GM12878 (cell line): ENCODE measurements at regions not wholly inside any gene's neighbourhood (a gene's known extent, or its start where the extent isn't known, plus 50 kb on each side); places are given as distances from the start of the nearest gene placed in this dataset.

Experiments used
- ATAC-seq: fragments of 200-7000 bp; cut with Tn5 transposase; 3 replicates; pipeline ENCODE4 v1.9.1; 2020; ENCODE audit warnings: mild to moderate bottlenecking, moderate library complexity
- BruUV-seq: library from RNA; stranded (reverse); fragments of 400-500 nt; replicated peaks from 2 replicates; lab custom pipeline; 2021; lab: Mats Ljungman, UMichigan
- CTCF ChIA-PET: fragments of 300-600 bp; sonication (Branson Sonifier 250); formaldehyde crosslinking; extraction: SDS; loops from one replicate; lab custom pipeline; 2021; ENCODE audit warnings: inconsistent platforms; lab: Yijun Ruan, JAX
- POLR2A ChIA-PET: fragments of 350-600 bp; formaldehyde crosslinking; extraction: SDS; loops from one replicate; lab custom pipeline; 2021; ENCODE audit warnings: inconsistent platforms; lab: Charles Lee
- RAD21 ChIA-PET: fragments of 300-600 bp; sonication (Branson Sonifier 250); formaldehyde crosslinking; loops from one replicate; lab custom pipeline; 2023; ENCODE audit warnings: antibody characterized with exemption; ENCODE audit not compliant: unreplicated experiment; lab: Charles Lee
- SMC1A ChIA-PET: fragments of 300-600 bp; sonication (Branson Sonifier 250); formaldehyde crosslinking; loops from one replicate; lab custom pipeline; 2023; ENCODE audit not compliant: unreplicated experiment, uncharacterized antibody; lab: Charles Lee
- DNase-seq: peaks from one replicate; pipeline ENCODE4 v3.0.0-alpha.2; 2011; ENCODE audit warnings: low read depth, low spot score
- FAIRE-seq: peaks from 3 replicates; lab custom pipeline; 2011; peaks lifted over from hg19 to GRCh38; lab: Jason Lieb, UNC
- H2AFZ ChIP-seq: 2 replicates; pipeline ENCODE4 v1.6.0; 2011; ENCODE audit warnings: low read depth, low read length, control low read depth; ENCODE audit not compliant: control insufficient read depth
- H3K27ac ChIP-seq: 2 replicates; pipeline ENCODE4 v1.5.1; 2011; ENCODE audit warnings: control low read depth; ENCODE audit not compliant: control insufficient read depth, insufficient read depth
- H3K27me3 ChIP-seq, 2 experiments: replicated peaks in 1 of 2; 2 replicates each; pipeline versions ENCODE4 v1.6.0 to v1.6.1; 2011; ENCODE audit warnings: low read length in 1 of 2; ENCODE audit not compliant: control insufficient read depth in 2 of 2, insufficient read depth in 2 of 2
- H3K36me3 ChIP-seq, 2 experiments: 2 replicates each; pipeline ENCODE4 v1.5.1; 2011; ENCODE audit warnings: low read length in 1 of 2; ENCODE audit not compliant: control insufficient read depth in 2 of 2, insufficient read depth in 2 of 2
- H3K4me1 ChIP-seq: 2 replicates; pipeline ENCODE4 v1.6.1; 2011; ENCODE audit warnings: mild to moderate bottlenecking, low read length, moderate library complexity, mixed read lengths; ENCODE audit not compliant: control insufficient read depth, insufficient read depth
- H3K4me2 ChIP-seq: 2 replicates; pipeline ENCODE4 v1.6.0; 2011; ENCODE audit warnings: control low read depth; ENCODE audit not compliant: control insufficient read depth, insufficient read depth
- H3K4me3 ChIP-seq: fragments of 200-600 bp; sonication (generic); 2 replicates; pipeline ENCODE4 v1.5.1; 2016
- H3K79me2 ChIP-seq: 2 replicates; pipeline ENCODE4 v1.6.0; 2011; ENCODE audit warnings: low read length; ENCODE audit not compliant: control insufficient read depth, insufficient read depth
- H3K9ac ChIP-seq: 2 replicates; pipeline ENCODE4 v1.8.0; 2011; ENCODE audit warnings: low read length, control low read depth, mixed read lengths; ENCODE audit not compliant: control insufficient read depth, insufficient read depth
- H3K9me3 ChIP-seq: replicated peaks from 3 replicates; pipeline ENCODE4 v1.5.1; 2011; ENCODE audit warnings: mild to moderate bottlenecking, low read length; ENCODE audit not compliant: control insufficient read depth, insufficient read depth
- H4K20me1 ChIP-seq: 2 replicates; pipeline ENCODE4 v1.6.0; 2011; ENCODE audit not compliant: control insufficient read depth, insufficient read depth
- ASH2L ChIP-seq: fragments of 300-600, 200-600 bp; sonication (generic); IDR thresholded peaks from 2 replicates; pipeline ENCODE4 v1.6.1; 2017; ENCODE audit warnings: low read depth, mild to moderate bottlenecking, borderline replicate concordance
- ATF3 ChIP-seq: IDR thresholded peaks from 2 replicates; pipeline ENCODE4 v1.6.1; 2011; ENCODE audit warnings: low read depth, mild to moderate bottlenecking, low read length, moderate library complexity, borderline replicate concordance; ENCODE audit errors: extremely low read depth
- CUX1 ChIP-seq: IDR thresholded peaks from 2 replicates; pipeline ENCODE4 v1.6.1; 2012; ENCODE audit warnings: improper control_type of control experiment, low read depth, low read length; ENCODE audit not compliant: insufficient replicate concordance
- FOXM1 ChIP-seq: IDR thresholded peaks from 2 replicates; pipeline ENCODE4 v1.6.1; 2012; ENCODE audit warnings: low read depth, mild to moderate bottlenecking, inconsistent platforms, low read length, moderate library complexity
- GABPA ChIP-seq: IDR thresholded peaks from 2 replicates; pipeline ENCODE4 v1.6.1; 2014; ENCODE audit warnings: antibody characterized with exemption, low read depth, mild to moderate bottlenecking, inconsistent platforms
- NFYB ChIP-seq: IDR thresholded peaks from 2 replicates; pipeline ENCODE4 v1.6.1; 2011; ENCODE audit warnings: low read depth, mild to moderate bottlenecking, low read length, improper control_type of control experiment, moderate library complexity; ENCODE audit not compliant: insufficient read depth
- NR2F1 ChIP-seq: fragments of 450-650 bp; conservative IDR thresholded peaks from 2 replicates; pipeline ENCODE4 v1.6.1; 2017; ENCODE audit warnings: mild to moderate bottlenecking
- SMC3 ChIP-seq: IDR thresholded peaks from 2 replicates; pipeline ENCODE4 v1.6.1; 2011; ENCODE audit warnings: low read length, improper control_type of control experiment, borderline replicate concordance
- SUPT20H ChIP-seq: IDR thresholded peaks from 2 replicates; pipeline ENCODE4 v1.6.1; 2011; ENCODE audit warnings: low read depth, mild to moderate bottlenecking, low read length, moderate library complexity, borderline replicate concordance; ENCODE audit not compliant: control insufficient read depth
- ZNF274 ChIP-seq: IDR thresholded peaks from one replicate; pipeline ENCODE4 v1.8.0; 2011; ENCODE audit not compliant: insufficient read length, insufficient read depth
- ZSCAN29 ChIP-seq: fragments of 450-650 bp; IDR thresholded peaks from 2 replicates; pipeline ENCODE4 v1.6.1; 2017; ENCODE audit warnings: mild to moderate bottlenecking, moderate library complexity
- WGBS: methylation state at CpG from one replicate; pipeline ENCODE4 v1.1.6; 2016; ENCODE audit warnings: low lambda C conversion rate; ENCODE audit not compliant: insufficient replicate concordance, insufficient coverage; ENCODE audit errors: missing lambda C conversion rate; 5-methylcytosine and 5-hydroxymethylcytosine counted together
- in situ Hi-C: fragments of 300-500 bp; cut with MboI; formaldehyde crosslinking; loops from 9 replicates; pipeline ENCODE4 v1.14.3; 2018; ENCODE audit warnings: mixed read lengths
- intact Hi-C: fragments of 100-400 bp; cut with micrococcal nuclease; formaldehyde crosslinking; loops from one replicate; pipeline ENCODE4 v1.14.2; 2022; ENCODE audit not compliant: unreplicated experiment
- TF ChIP-seq, protein P1 (sequence below): fragments of 450-650 bp; IDR thresholded peaks from 2 replicates; pipeline ENCODE4 v1.6.1; 2017; ENCODE audit warnings: antibody characterized with exemption, mild to moderate bottlenecking, moderate library complexity
- TF ChIP-seq, protein P2 (sequence below): fragments of 450-650 bp; conservative IDR thresholded peaks from 2 replicates; pipeline ENCODE4 v1.6.1; 2017; ENCODE audit warnings: mild to moderate bottlenecking, moderate library complexity

DNA sequence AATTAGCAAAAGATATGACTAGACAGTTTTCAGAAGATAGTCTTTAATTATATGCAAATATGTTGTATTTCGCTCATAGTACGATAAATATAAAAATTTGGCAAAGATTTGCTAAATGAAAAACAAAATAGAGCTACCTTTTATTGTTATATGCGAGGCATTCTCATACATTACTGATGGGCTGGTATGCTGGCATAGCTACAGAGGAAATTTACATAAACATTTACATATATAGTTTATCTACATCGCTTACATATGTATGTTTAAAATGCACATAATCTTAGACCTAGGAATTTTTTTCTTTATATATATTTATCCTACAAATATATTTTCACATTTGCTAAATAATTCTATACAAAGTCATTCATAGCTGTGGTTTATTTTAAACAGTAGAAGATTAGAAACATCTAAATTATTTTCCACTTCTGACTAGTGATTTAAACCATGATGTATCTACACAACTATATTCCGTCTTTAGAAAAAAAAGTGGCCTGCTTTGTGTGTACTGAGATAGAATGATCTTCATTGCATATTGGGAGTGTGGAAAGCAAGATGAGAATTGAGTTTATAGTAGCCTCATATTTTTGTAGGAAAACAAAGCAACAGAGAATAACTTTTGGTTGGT is 1345.0 kb upstream of the SLC10A2 start:
- no peaks in the 10 kb centered on the region for H3K9me3 ChIP-seq
- BruUV-seq = no TSS peak
- ChIA-PET CTCF (no interaction called here), RAD21 (no interaction called here), POLR2A (no interaction called here), SMC1A (no interaction called here)
- no peaks in the 10 kb centered on the region for H4K20me1 ChIP-seq
- FAIRE-seq (no peak), DNase-seq (no peak), ATAC-seq (no peak)
- in situ Hi-C loops = no loop called here
- no peak overlapping the region for H3K9ac ChIP-seq
- no peaks in the 10 kb centered on the region for H3K4me1 ChIP-seq
- TF ChIP-seq, protein P1, sequence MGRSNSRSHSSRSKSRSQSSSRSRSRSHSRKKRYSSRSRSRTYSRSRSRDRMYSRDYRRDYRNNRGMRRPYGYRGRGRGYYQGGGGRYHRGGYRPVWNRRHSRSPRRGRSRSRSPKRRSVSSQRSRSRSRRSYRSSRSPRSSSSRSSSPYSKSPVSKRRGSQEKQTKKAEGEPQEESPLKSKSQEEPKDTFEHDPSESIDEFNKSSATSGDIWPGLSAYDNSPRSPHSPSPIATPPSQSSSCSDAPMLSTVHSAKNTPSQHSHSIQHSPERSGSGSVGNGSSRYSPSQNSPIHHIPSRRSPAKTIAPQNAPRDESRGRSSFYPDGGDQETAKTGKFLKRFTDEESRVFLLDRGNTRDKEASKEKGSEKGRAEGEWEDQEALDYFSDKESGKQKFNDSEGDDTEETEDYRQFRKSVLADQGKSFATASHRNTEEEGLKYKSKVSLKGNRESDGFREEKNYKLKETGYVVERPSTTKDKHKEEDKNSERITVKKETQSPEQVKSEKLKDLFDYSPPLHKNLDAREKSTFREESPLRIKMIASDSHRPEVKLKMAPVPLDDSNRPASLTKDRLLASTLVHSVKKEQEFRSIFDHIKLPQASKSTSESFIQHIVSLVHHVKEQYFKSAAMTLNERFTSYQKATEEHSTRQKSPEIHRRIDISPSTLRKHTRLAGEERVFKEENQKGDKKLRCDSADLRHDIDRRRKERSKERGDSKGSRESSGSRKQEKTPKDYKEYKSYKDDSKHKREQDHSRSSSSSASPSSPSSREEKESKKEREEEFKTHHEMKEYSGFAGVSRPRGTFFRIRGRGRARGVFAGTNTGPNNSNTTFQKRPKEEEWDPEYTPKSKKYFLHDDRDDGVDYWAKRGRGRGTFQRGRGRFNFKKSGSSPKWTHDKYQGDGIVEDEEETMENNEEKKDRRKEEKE = no peak
- TF ChIP-seq GABPA = no peak
- TF ChIP-seq NFYB = no peak
- TF ChIP-seq SMC3 = no peak
- TF ChIP-seq, protein P2, sequence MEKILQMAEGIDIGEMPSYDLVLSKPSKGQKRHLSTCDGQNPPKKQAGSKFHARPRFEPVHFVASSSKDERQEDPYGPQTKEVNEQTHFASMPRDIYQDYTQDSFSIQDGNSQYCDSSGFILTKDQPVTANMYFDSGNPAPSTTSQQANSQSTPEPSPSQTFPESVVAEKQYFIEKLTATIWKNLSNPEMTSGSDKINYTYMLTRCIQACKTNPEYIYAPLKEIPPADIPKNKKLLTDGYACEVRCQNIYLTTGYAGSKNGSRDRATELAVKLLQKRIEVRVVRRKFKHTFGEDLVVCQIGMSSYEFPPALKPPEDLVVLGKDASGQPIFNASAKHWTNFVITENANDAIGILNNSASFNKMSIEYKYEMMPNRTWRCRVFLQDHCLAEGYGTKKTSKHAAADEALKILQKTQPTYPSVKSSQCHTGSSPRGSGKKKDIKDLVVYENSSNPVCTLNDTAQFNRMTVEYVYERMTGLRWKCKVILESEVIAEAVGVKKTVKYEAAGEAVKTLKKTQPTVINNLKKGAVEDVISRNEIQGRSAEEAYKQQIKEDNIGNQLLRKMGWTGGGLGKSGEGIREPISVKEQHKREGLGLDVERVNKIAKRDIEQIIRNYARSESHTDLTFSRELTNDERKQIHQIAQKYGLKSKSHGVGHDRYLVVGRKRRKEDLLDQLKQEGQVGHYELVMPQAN = no peak
- no peak for TF ChIP-seq ZSCAN29
- TF ChIP-seq NR2F1 = no peak
- TF ChIP-seq CUX1 = no peak
- TF ChIP-seq ATF3 = no peak
- TF ChIP-seq ZNF274 = no peak
- TF ChIP-seq ASH2L = no peak
- no peak for TF ChIP-seq FOXM1
- no peak for TF ChIP-seq SUPT20H
- no peaks in the 10 kb centered on the region for H3K36me3 ChIP-seq
- WGBS = 16% methylated on average over 5 of the region's 5 CpGs
- intact Hi-C loops = no loop called here
- H3K4me3 ChIP-seq = no peak overlapping the region
- no peak overlapping the region for H2AFZ ChIP-seq
- no peak overlapping the region for H3K4me2 ChIP-seq
- no peaks in the 10 kb centered on the region for H3K27me3 ChIP-seq
- H3K27ac ChIP-seq = no peak overlapping the region
- no peaks in the 10 kb centered on the region for H3K79me2 ChIP-seq
